ENCODE measurements at regions not wholly inside any gene's neighbourhood (a gene's known extent, or its start where the extent isn't known, plus 50 kb on each side); places are given as distances from the start of the nearest gene placed in this dataset.

- no peak for TF ChIP-seq CTCF (optimal IDR thresholded peaks at IDR 0.05 in 1 of 3, IDR thresholded peaks at IDR 0.05 in 1 of 3, conservative IDR thresholded peaks at IDR 0.05 in 1 of 3; ENCODE audit: extremely low read depth in 1 of 3, insufficient read depth in 2 of 3, low read length in 3 of 3)
- TF ChIP-seq EZH2 (IDR thresholded peaks at IDR 0.05; ENCODE audit: low read length): no peak
Observed at GRCh38 chr10:43773736-43774135, 125.1 kb upstream of the ZNF32 start.
